HepG2 (cell line): ENCODE measurements at regions not wholly inside any gene's neighbourhood (a gene's known extent, or its start where the extent isn't known, plus 50 kb on each side); places are given as distances from the start of the nearest gene placed in this dataset.

Experiments used
- CCAR2 ChIP-seq: fragments of 200-400 bp; formaldehyde crosslinking; optimal IDR thresholded peaks from 2 replicates; pipeline ENCODE3; 2018; ENCODE audit warnings: low read depth, mild to moderate bottlenecking, low read length, moderate library complexity
- FOXP1 ChIP-seq, 2 experiments: fragments of 450-650 bp in 1 of 2; IDR thresholded peaks; 2 replicates each; pipeline ENCODE4 v1.6.1; 2017 to 2018; ENCODE audit warnings: antibody characterized with exemption in 1 of 2
- HOXA9 ChIP-seq: sonication (generic); formaldehyde crosslinking; IDR thresholded peaks from 2 replicates; pipeline ENCODE4 v1.8.1; 2022; ENCODE audit warnings: missing genetic modification reagents, mild to moderate bottlenecking, moderate library complexity, borderline replicate concordance
- KAT2B ChIP-seq: fragments of 150-350 bp; IDR thresholded peaks from 2 replicates; pipeline ENCODE4 v1.6.1; 2014; ENCODE audit warnings: low read depth, low read length, borderline replicate concordance
- KDM1A ChIP-seq: IDR thresholded peaks from 2 replicates; pipeline ENCODE4 v1.6.1; 2016; ENCODE audit warnings: missing compliant biosample characterization
- MLX ChIP-seq: IDR thresholded peaks from 2 replicates; pipeline ENCODE4 v1.6.1; 2016
- PHF21A ChIP-seq: sonication (generic); formaldehyde crosslinking; IDR thresholded peaks from 2 replicates; pipeline ENCODE4 v1.5.0; 2020; ENCODE audit warnings: mild to moderate bottlenecking, missing genetic modification reagents
- POLR2A ChIP-seq, 2 experiments: IDR thresholded peaks; 2 replicates each; pipeline ENCODE4 v1.6.1; 2011; ENCODE audit warnings: low read depth in 2 of 2, low read length in 2 of 2, mild to moderate bottlenecking in 1 of 2, moderate library complexity in 1 of 2; ENCODE audit not compliant: insufficient read depth in 1 of 2
- POLR2AphosphoS5 ChIP-seq: IDR thresholded peaks from 2 replicates; pipeline ENCODE4 v1.6.1; 2012; ENCODE audit warnings: low read depth, low read length
- ZBTB1 ChIP-seq: sonication (generic); formaldehyde crosslinking; IDR thresholded peaks from 2 replicates; pipeline ENCODE4 v1.4.0; 2020; ENCODE audit warnings: missing genetic modification reagents, borderline replicate concordance
- TF ChIP-seq, protein P1 (sequence below): sonication (generic); formaldehyde crosslinking; IDR thresholded peaks from 2 replicates; pipeline ENCODE4 v1.5.0; 2020; ENCODE audit warnings: mild to moderate bottlenecking, missing genetic modification reagents, moderate library complexity

- TF ChIP-seq PHF21A (CRISPR knock-in tag) (no peak), MLX (CRISPR knock-in tag) (no peak), HOXA9 (CRISPR knock-in tag) (no peak), POLR2AphosphoS5 (no peak), ZBTB1 (CRISPR knock-in tag) (no peak), FOXP1 (IDR thresholded peaks at IDR 0.05) (no peak), FOXP1 (CRISPR knock-in tag; IDR thresholded peaks at IDR 0.05) (no peak), POLR2A (IDR thresholded peaks at IDR 0.05; ENCODE audit: insufficient read depth in 1 of 2, low read depth in 2 of 2, low read length in 2 of 2) (no peak), KDM1A (CRISPR knock-in tag) (no peak), CCAR2 (no peak), KAT2B (no peak)
- TF ChIP-seq, protein P1, sequence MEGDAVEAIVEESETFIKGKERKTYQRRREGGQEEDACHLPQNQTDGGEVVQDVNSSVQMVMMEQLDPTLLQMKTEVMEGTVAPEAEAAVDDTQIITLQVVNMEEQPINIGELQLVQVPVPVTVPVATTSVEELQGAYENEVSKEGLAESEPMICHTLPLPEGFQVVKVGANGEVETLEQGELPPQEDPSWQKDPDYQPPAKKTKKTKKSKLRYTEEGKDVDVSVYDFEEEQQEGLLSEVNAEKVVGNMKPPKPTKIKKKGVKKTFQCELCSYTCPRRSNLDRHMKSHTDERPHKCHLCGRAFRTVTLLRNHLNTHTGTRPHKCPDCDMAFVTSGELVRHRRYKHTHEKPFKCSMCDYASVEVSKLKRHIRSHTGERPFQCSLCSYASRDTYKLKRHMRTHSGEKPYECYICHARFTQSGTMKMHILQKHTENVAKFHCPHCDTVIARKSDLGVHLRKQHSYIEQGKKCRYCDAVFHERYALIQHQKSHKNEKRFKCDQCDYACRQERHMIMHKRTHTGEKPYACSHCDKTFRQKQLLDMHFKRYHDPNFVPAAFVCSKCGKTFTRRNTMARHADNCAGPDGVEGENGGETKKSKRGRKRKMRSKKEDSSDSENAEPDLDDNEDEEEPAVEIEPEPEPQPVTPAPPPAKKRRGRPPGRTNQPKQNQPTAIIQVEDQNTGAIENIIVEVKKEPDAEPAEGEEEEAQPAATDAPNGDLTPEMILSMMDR (CRISPR knock-in tag), result peak; percentile 82
These were observed 56.1 kb upstream of the B3GAT2 start for GRCh38 chr6:71012866-71013469.
